Neural cell (in vitro differentiated cells): ENCODE measurements at regions not wholly inside any gene's neighbourhood (a gene's known extent, or its start where the extent isn't known, plus 50 kb on each side); places are given as distances from the start of the nearest gene placed in this dataset.

ENCODE experiments used
- H2AFZ ChIP-seq: fragments of 200-600, 300-800 bp; sonication (generic), shearing (Covaris generic); 2 replicates; pipeline ENCODE4 v1.6.0; 2014; ENCODE audit warnings: low read depth, mild to moderate bottlenecking, antibody characterized with exemption, low read length, moderate library complexity
- H3F3A ChIP-seq: fragments of 200-600 bp; shearing (Covaris generic); 2 replicates; pipeline ENCODE4 v1.6.1; 2016; ENCODE audit warnings: mild to moderate bottlenecking, moderate library complexity, mixed read lengths, antibody characterized with exemption, low read length; ENCODE audit not compliant: insufficient read depth, poor library complexity, severe bottlenecking
- H3K27ac ChIP-seq: fragments of 200-600, 300-800 bp; sonication (generic), shearing (Covaris generic); 2 replicates; pipeline ENCODE4 v1.5.1; 2014; ENCODE audit warnings: mild to moderate bottlenecking, low read length, moderate library complexity
- H3K27me3 ChIP-seq: fragments of 300-800, 200-600 bp; sonication (generic), shearing (Covaris generic); 2 replicates; pipeline ENCODE4 v1.6.0; 2014; ENCODE audit warnings: mild to moderate bottlenecking, low read depth, low read length, moderate library complexity; ENCODE audit not compliant: insufficient read depth
- H3K36me3 ChIP-seq: fragments of 300-800, 200-600 bp; sonication (generic), shearing (Covaris generic); 2 replicates; pipeline ENCODE4 v1.5.1; 2014; ENCODE audit warnings: mild to moderate bottlenecking, antibody characterized with exemption, low read length, moderate library complexity; ENCODE audit not compliant: insufficient read depth
- H3K4me2 ChIP-seq: fragments of 300-800, 200-600 bp; sonication (generic), shearing (Covaris generic); 2 replicates; pipeline ENCODE4 v1.6.0; 2014; ENCODE audit warnings: mild to moderate bottlenecking, low read length
- H3K4me3 ChIP-seq: fragments of 300-800, 200-600 bp; sonication (generic), shearing (Covaris generic); 2 replicates; pipeline ENCODE4 v1.5.1; 2014; ENCODE audit warnings: mild to moderate bottlenecking, low read length, moderate library complexity
- H3K79me2 ChIP-seq: fragments of 200-600 bp; shearing (Covaris generic); replicated peaks from 2 replicates; pipeline ENCODE4 v1.6.0; 2014; ENCODE audit warnings: mild to moderate bottlenecking, low read length, moderate library complexity; ENCODE audit not compliant: insufficient read depth
- H3K9ac ChIP-seq: fragments of 300-800, 200-600 bp; sonication (generic), shearing (Covaris generic); 2 replicates; pipeline ENCODE4 v1.6.1; 2016; ENCODE audit warnings: mild to moderate bottlenecking, low read length, mixed read lengths
- H3K9me2 ChIP-seq: fragments of 200-600 bp; shearing (Covaris generic); 2 replicates; pipeline ENCODE4 v1.6.1; 2016; ENCODE audit warnings: mild to moderate bottlenecking, low read length, mixed read lengths; ENCODE audit not compliant: insufficient read depth
- H3K9me3 ChIP-seq: fragments of 200-600, 300-800 bp; sonication (generic), shearing (Covaris generic); 2 replicates; pipeline ENCODE4 v1.6.1; 2016; ENCODE audit warnings: mild to moderate bottlenecking, mixed run types, low read length, moderate library complexity, mixed read lengths
- H4K20me1 ChIP-seq: fragments of 200-600 bp; shearing (Covaris generic); 2 replicates; pipeline ENCODE4 v1.6.1; 2016; ENCODE audit warnings: mild to moderate bottlenecking, mixed run types; ENCODE audit not compliant: insufficient read depth
- EP300 ChIP-seq: fragments of 450-650 bp; conservative IDR thresholded peaks from 2 replicates; pipeline ENCODE4 v1.6.1; 2014; ENCODE audit warnings: antibody characterized with exemption, mild to moderate bottlenecking, moderate library complexity; ENCODE audit not compliant: poor library complexity, severe bottlenecking
- EZH2 ChIP-seq: fragments of 200-600, 300-800 bp; shearing (Covaris generic), sonication (generic); IDR thresholded peaks from 2 replicates; pipeline ENCODE4 v1.6.1; 2014; ENCODE audit warnings: antibody characterized with exemption, low read length, borderline replicate concordance, mild to moderate bottlenecking; ENCODE audit not compliant: insufficient read depth, poor library complexity, severe bottlenecking
- MXI1 ChIP-seq: fragments of 450-650 bp; conservative IDR thresholded peaks from 2 replicates; pipeline ENCODE4 v1.6.1; 2014; ENCODE audit warnings: antibody characterized with exemption, mild to moderate bottlenecking; ENCODE audit not compliant: poor library complexity, severe bottlenecking
- POLR2AphosphoS5 ChIP-seq: IDR thresholded peaks from 2 replicates; pipeline ENCODE4 v1.6.1; 2012
- RAD21 ChIP-seq: fragments of 450-650 bp; conservative IDR thresholded peaks from 2 replicates; pipeline ENCODE4 v1.6.1; 2014; ENCODE audit warnings: antibody characterized with exemption, mild to moderate bottlenecking, moderate library complexity
- SMC3 ChIP-seq: fragments of 450-650 bp; conservative IDR thresholded peaks from 2 replicates; pipeline ENCODE4 v1.6.1; 2014; ENCODE audit warnings: antibody characterized with exemption, mild to moderate bottlenecking, moderate library complexity; ENCODE audit not compliant: poor library complexity
- TAF1 ChIP-seq: IDR thresholded peaks from 2 replicates; pipeline ENCODE4 v1.6.1; 2012; ENCODE audit warnings: low read depth
- TF ChIP-seq, protein P1 (sequence below): IDR thresholded peaks from 2 replicates; pipeline ENCODE4 v1.6.1; 2012; ENCODE audit warnings: borderline replicate concordance
- TF ChIP-seq, protein P2 (sequence below): fragments of 450-650 bp; IDR thresholded peaks from 2 replicates; pipeline ENCODE4 v1.5.1; 2014; ENCODE audit warnings: antibody characterized with exemption, mild to moderate bottlenecking, moderate library complexity; ENCODE audit not compliant: poor library complexity, severe bottlenecking

DNA sequence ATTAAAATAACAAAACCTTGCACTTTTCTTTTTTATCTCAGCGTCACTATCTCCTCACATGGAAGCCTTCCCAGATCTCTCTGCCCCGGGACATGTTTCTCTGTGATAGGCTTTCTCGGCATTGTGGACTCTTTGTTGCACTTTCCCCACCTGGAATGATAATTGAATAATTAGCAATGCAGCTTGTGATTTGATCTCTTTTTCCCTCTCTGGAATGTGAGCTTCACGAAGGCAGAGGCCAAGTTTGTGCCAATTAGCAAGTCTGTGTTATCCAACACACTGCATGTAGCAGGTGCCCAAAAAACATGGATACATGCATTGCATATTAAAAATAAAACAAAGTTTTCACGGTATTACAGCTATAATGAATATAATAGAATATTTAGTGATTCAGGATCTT is 431.2 kb downstream of the HAPSTR1 start:
- Histone ChIP-seq H3K9me3 (no peaks in the 10 kb centered on the region), H3K36me3 (no peaks in the 10 kb centered on the region), H2AFZ (no peak overlapping the region), H4K20me1 (no peaks in the 10 kb centered on the region), H3K4me2 (no peak overlapping the region), H3K9me2 (no peaks in the 10 kb centered on the region), H3K9ac (no peak overlapping the region), H3K27me3 (no peaks in the 10 kb centered on the region), H3K79me2 (no peaks in the 10 kb centered on the region), H3K4me3 (peak overlapping the region; percentile 23), H3K27ac (peak overlapping the region; percentile 56), H3F3A (no peaks in the 10 kb centered on the region)
- no peak for TF ChIP-seq POLR2AphosphoS5
- TF ChIP-seq TAF1, result no peak
- TF ChIP-seq EP300, result no peak
- no peak for TF ChIP-seq MXI1
- TF ChIP-seq RAD21, result no peak

DNA sequence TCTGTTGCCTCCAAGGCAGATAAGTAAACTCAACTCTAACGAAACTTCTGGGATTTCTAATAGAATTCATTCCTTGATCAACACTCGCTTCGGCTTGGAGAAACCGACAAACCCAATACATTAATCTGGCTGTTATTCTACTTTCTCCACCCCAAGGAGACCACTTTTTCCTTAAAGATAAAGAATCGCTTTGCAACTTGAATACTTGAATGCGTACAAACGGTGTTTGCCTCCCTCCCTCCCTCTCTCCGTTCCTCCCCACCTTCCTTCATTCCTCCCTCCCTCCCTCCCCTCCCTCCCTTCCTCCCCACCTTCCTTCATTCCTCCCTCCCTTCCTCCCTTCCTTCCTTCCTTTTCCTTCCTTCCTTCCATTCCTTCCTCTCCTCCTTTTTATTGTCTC is 432.6 kb downstream of the HAPSTR1 start:
- no peaks in the 10 kb centered on the region for H3F3A ChIP-seq
- H3K9me2 ChIP-seq, result no peaks in the 10 kb centered on the region
- no peak overlapping the region for H3K9ac ChIP-seq
- no peaks in the 10 kb centered on the region for H3K9me3 ChIP-seq
- H3K36me3 ChIP-seq, result no peaks in the 10 kb centered on the region
- no peaks in the 10 kb centered on the region for H3K27me3 ChIP-seq
- TF ChIP-seq EZH2 (no peak), TAF1 (no peak), POLR2AphosphoS5 (no peak), RAD21 (no peak), MXI1 (no peak)
- H3K4me3 ChIP-seq, result no peak overlapping the region
- no peak overlapping the region for H3K27ac ChIP-seq
- no peaks in the 10 kb centered on the region for H4K20me1 ChIP-seq
- no peaks in the 10 kb centered on the region for H3K79me2 ChIP-seq
- H2AFZ ChIP-seq, result no peak overlapping the region
- no peak overlapping the region for H3K4me2 ChIP-seq

DNA sequence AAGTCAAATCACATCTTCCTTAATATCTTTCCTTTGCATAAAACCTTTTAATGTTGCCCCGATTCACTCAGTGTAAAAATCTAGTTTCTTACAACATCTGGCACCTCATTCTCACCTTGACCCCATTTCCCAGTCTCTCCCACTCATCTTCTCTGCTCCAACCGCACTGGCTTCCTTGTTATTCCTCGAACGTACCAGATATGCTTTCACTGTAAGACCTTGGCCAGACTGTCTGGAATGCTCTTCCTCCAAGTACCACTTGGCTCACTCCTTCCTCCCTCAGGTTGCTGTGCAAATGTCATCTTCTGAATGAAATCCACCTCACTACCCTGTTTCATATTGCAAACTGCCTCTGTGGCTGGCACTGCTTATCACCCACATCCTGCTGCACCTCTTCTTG is 433.6 kb downstream of the HAPSTR1 start:
- Histone ChIP-seq H3K27ac (no peak overlapping the region), H3K36me3 (no peaks in the 10 kb centered on the region), H3K9me2 (no peaks in the 10 kb centered on the region), H3F3A (no peaks in the 10 kb centered on the region), H2AFZ (no peak overlapping the region), H3K9me3 (no peaks in the 10 kb centered on the region), H3K79me2 (no peaks in the 10 kb centered on the region), H4K20me1 (no peaks in the 10 kb centered on the region), H3K9ac (no peak overlapping the region), H3K4me2 (no peak overlapping the region), H3K27me3 (no peaks in the 10 kb centered on the region), H3K4me3 (no peak overlapping the region)
- TF ChIP-seq, protein P1, sequence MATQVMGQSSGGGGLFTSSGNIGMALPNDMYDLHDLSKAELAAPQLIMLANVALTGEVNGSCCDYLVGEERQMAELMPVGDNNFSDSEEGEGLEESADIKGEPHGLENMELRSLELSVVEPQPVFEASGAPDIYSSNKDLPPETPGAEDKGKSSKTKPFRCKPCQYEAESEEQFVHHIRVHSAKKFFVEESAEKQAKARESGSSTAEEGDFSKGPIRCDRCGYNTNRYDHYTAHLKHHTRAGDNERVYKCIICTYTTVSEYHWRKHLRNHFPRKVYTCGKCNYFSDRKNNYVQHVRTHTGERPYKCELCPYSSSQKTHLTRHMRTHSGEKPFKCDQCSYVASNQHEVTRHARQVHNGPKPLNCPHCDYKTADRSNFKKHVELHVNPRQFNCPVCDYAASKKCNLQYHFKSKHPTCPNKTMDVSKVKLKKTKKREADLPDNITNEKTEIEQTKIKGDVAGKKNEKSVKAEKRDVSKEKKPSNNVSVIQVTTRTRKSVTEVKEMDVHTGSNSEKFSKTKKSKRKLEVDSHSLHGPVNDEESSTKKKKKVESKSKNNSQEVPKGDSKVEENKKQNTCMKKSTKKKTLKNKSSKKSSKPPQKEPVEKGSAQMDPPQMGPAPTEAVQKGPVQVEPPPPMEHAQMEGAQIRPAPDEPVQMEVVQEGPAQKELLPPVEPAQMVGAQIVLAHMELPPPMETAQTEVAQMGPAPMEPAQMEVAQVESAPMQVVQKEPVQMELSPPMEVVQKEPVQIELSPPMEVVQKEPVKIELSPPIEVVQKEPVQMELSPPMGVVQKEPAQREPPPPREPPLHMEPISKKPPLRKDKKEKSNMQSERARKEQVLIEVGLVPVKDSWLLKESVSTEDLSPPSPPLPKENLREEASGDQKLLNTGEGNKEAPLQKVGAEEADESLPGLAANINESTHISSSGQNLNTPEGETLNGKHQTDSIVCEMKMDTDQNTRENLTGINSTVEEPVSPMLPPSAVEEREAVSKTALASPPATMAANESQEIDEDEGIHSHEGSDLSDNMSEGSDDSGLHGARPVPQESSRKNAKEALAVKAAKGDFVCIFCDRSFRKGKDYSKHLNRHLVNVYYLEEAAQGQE, result no peak
- no peak for TF ChIP-seq MXI1
- TF ChIP-seq, protein P2, sequence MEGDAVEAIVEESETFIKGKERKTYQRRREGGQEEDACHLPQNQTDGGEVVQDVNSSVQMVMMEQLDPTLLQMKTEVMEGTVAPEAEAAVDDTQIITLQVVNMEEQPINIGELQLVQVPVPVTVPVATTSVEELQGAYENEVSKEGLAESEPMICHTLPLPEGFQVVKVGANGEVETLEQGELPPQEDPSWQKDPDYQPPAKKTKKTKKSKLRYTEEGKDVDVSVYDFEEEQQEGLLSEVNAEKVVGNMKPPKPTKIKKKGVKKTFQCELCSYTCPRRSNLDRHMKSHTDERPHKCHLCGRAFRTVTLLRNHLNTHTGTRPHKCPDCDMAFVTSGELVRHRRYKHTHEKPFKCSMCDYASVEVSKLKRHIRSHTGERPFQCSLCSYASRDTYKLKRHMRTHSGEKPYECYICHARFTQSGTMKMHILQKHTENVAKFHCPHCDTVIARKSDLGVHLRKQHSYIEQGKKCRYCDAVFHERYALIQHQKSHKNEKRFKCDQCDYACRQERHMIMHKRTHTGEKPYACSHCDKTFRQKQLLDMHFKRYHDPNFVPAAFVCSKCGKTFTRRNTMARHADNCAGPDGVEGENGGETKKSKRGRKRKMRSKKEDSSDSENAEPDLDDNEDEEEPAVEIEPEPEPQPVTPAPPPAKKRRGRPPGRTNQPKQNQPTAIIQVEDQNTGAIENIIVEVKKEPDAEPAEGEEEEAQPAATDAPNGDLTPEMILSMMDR, result no peak
- TF ChIP-seq EZH2, result no peak
- no peak for TF ChIP-seq TAF1
- TF ChIP-seq SMC3, result no peak
- no peak for TF ChIP-seq RAD21
- no peak for TF ChIP-seq EP300
- no peak for TF ChIP-seq POLR2AphosphoS5
